ENCODE measurements at regions not wholly inside any gene's neighbourhood (a gene's known extent, or its start where the extent isn't known, plus 50 kb on each side); places are given as distances from the start of the nearest gene placed in this dataset.

DNA sequence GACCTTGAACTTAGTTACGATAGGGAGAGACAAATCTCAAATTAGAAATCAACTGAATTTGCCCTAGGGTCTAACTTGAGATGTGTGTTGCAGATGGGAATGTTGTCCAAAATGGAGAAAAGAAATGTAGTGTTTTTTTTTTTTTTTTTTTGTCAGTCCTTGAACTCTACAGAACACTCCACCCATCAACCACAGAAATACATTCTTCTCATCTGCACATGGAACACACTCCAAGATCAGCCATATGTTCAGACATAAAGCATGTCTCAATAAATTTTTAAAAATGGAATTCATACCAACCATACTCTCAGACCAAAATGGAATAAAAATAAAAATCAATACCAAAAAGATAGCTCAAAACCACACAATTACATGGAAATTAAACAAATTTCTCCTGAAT lies 526.5 kb downstream of the FBXO15 start:
- intact Hi-C loops (cut with micrococcal nuclease; ENCODE audit: unreplicated experiment) = no loop called here
- no peaks in the 10 kb centered on the region for H3K27me3 ChIP-seq (replicated peaks in 1 of 2; ENCODE audit: control insufficient read depth in 2 of 2, insufficient read depth in 2 of 2, low read length in 1 of 2)
- no peak overlapping the region for H3K4me2 ChIP-seq (ENCODE audit: control insufficient read depth, insufficient read depth)
- H4K20me1 ChIP-seq (ENCODE audit: control insufficient read depth, insufficient read depth) = no peaks in the 10 kb centered on the region
- no peak overlapping the region for H2AFZ ChIP-seq (ENCODE audit: control insufficient read depth, low read depth, low read length)
- ChIA-PET RAD21 (ENCODE audit: unreplicated experiment) (no interaction called here), CTCF (no interaction called here), SMC1A (ENCODE audit: uncharacterized antibody, unreplicated experiment) (no interaction called here), POLR2A (no interaction called here)
- TF ChIP-seq TBL1XR1 (IDR thresholded peaks at IDR 0.05; ENCODE audit: low read depth, low read length) = no peak
- TF ChIP-seq, protein P1, sequence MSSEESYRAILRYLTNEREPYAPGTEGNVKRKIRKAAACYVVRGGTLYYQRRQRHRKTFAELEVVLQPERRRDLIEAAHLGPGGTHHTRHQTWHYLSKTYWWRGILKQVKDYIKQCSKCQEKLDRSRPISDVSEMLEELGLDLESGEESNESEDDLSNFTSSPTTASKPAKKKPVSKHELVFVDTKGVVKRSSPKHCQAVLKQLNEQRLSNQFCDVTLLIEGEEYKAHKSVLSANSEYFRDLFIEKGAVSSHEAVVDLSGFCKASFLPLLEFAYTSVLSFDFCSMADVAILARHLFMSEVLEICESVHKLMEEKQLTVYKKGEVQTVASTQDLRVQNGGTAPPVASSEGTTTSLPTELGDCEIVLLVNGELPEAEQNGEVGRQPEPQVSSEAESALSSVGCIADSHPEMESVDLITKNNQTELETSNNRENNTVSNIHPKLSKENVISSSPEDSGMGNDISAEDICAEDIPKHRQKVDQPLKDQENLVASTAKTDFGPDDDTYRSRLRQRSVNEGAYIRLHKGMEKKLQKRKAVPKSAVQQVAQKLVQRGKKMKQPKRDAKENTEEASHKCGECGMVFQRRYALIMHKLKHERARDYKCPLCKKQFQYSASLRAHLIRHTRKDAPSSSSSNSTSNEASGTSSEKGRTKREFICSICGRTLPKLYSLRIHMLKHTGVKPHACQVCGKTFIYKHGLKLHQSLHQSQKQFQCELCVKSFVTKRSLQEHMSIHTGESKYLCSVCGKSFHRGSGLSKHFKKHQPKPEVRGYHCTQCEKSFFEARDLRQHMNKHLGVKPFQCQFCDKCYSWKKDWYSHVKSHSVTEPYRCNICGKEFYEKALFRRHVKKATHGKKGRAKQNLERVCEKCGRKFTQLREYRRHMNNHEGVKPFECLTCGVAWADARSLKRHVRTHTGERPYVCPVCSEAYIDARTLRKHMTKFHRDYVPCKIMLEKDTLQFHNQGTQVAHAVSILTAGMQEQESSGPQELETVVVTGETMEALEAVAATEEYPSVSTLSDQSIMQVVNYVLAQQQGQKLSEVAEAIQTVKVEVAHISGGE (CRISPR knock-in tag; IDR thresholded peaks at IDR 0.05) = no peak
- H3K9ac ChIP-seq (ENCODE audit: control insufficient read depth, insufficient read depth, low read length) = no peak overlapping the region
- H3K79me2 ChIP-seq (ENCODE audit: control insufficient read depth, insufficient read depth, low read length) = no peaks in the 10 kb centered on the region
- WGBS (ENCODE audit: insufficient coverage, insufficient replicate concordance, low lambda C conversion rate, missing lambda C conversion rate) = 0% methylated on average over 1 of the region's 1 CpG
- H3K4me1 ChIP-seq (ENCODE audit: control insufficient read depth, insufficient read depth, low read length) = no peaks in the 10 kb centered on the region
- in situ Hi-C loops (cut with MboI) = no loop called here
- H3K36me3 ChIP-seq (ENCODE audit: control insufficient read depth in 2 of 2, insufficient read depth in 2 of 2, low read length in 1 of 2) = no peaks in the 10 kb centered on the region
- no peak overlapping the region for H3K27ac ChIP-seq (ENCODE audit: control insufficient read depth, insufficient read depth)
- ATAC-seq = no peak
- BruUV-seq (replicated peaks) = no TSS peak
- no peak for DNase-seq (ENCODE audit: low read depth, low spot score)
- no peak for FAIRE-seq
- H3K9me3 ChIP-seq (replicated peaks; ENCODE audit: control insufficient read depth, insufficient read depth, low read length) = no peaks in the 10 kb centered on the region
- no peak overlapping the region for H3K4me3 ChIP-seq

DNA sequence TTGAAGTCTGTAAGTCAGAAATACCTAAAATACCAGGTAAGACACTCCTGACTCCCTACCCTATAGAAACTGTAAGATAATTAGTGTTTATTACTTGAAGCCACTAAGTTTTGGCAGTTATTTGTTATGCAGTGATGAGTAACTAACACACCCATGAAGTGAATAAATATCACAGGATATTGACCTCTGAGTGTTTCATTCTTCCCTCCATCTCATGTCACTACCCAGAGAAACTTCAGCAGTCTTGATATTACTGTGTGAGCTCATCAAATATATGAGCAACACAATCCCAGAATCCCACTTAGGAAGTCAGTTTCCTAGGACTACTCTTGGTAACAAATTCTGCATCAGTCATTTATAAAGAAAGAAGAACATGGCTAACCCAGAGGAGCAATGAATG lies 529.7 kb downstream of the FBXO15 start:
- Histone ChIP-seq H3K4me3 (no peak overlapping the region), H3K4me2 (ENCODE audit: control insufficient read depth, insufficient read depth) (no peak overlapping the region), H3K27ac (ENCODE audit: control insufficient read depth, insufficient read depth) (no peak overlapping the region), H3K79me2 (ENCODE audit: control insufficient read depth, insufficient read depth, low read length) (no peaks in the 10 kb centered on the region), H3K9ac (ENCODE audit: control insufficient read depth, insufficient read depth, low read length) (no peak overlapping the region), H3K9me3 (replicated peaks; ENCODE audit: control insufficient read depth, insufficient read depth, low read length) (no peaks in the 10 kb centered on the region), H4K20me1 (ENCODE audit: control insufficient read depth, insufficient read depth) (no peaks in the 10 kb centered on the region), H2AFZ (ENCODE audit: control insufficient read depth, low read depth, low read length) (no peak overlapping the region), H3K4me1 (ENCODE audit: control insufficient read depth, insufficient read depth, low read length) (no peaks in the 10 kb centered on the region), H3K27me3 (replicated peaks in 1 of 2; ENCODE audit: control insufficient read depth in 2 of 2, insufficient read depth in 2 of 2, low read length in 1 of 2) (no peaks in the 10 kb centered on the region), H3K36me3 (ENCODE audit: control insufficient read depth in 2 of 2, insufficient read depth in 2 of 2, low read length in 1 of 2) (no peaks in the 10 kb centered on the region)
- in situ Hi-C loops (cut with MboI) = no loop called here
- SMC1A ChIA-PET (ENCODE audit: uncharacterized antibody, unreplicated experiment) = no interaction called here
- TF ChIP-seq ZNF274 (IDR thresholded peaks at IDR 0.05; ENCODE audit: insufficient read depth, insufficient read length) (no peak), JUNB (IDR thresholded peaks at IDR 0.05) (no peak), SMARCA5 (IDR thresholded peaks at IDR 0.05) (no peak), RUNX3 (IDR thresholded peaks at IDR 0.05; ENCODE audit: low read length) (no peak), EED (IDR thresholded peaks at IDR 0.05; ENCODE audit: low read depth) (no peak), SIX5 (IDR thresholded peaks at IDR 0.05; ENCODE audit: low read depth, low read length, severe bottlenecking) (no peak)
- no peak for ATAC-seq
- CTCF ChIA-PET = no interaction called here
- POLR2A ChIA-PET = no interaction called here
- FAIRE-seq = no peak
- intact Hi-C loops (cut with micrococcal nuclease; ENCODE audit: unreplicated experiment) = no loop called here
- RAD21 ChIA-PET (ENCODE audit: unreplicated experiment) = no interaction called here
- no TSS peak for BruUV-seq (replicated peaks)
- no peak for DNase-seq (ENCODE audit: low read depth, low spot score)
